ENCODE measurements at regions not wholly inside any gene's neighbourhood (a gene's known extent, or its start where the extent isn't known, plus 50 kb on each side); places are given as distances from the start of the nearest gene placed in this dataset.

DNA sequence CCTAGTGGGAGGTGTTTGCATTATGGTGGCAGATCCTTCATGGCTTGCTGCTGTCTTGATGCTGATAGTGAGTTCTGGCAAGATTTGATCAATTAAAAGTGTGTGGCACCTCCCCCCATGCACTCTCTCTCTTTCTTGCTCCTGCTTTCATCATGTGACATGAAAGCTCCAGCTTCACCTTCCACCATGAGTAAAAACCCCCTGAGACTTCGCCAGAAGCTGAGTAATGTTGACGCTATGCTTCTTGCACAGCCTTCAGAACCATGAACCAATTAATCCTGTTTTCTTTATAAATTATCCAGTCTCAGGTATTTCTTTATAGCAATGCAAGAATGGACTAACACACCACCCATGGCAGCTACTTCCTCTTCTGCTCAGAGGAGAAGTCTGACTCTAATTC lies 2181.4 kb upstream of the PIK3C3 start:
- H3K27ac Mint-ChIP-seq (ENCODE audit: low read depth): no peak overlapping the region

DNA sequence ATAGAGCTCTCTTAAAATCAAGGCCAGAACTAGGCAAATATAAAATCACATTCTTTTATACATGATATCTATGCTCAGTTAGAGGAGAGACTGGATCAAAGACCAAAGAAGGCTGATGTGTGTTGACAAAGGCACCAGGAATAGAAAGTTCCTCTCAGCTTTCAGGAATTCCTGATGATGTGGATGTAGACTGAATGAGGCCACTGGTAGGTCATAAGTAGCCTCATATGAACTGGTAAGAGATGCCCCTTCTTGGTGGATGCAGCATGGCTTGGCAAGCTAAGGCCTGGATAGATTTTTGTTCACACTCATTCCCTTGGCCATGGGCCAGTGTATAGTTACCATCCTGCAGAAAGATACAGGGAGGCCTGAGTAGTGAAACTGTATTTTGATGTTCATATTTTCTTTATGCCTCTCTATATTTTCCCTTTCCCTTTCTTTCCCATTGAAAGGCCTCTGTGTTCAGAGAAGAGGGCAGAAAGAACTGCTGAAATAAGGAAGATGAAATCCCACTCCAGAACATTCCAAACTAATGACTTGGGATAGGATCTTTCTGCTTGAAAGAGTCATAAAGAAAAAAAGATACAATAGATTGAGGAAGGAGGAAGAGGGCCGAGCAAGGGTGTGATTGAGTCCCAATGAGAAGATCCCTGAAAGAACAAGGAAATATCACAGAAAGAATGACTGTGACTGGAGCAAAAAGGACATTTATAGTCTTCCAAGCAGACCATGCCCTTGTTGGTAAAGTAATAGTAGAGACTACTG lies 2182.7 kb upstream of the PIK3C3 start:
- Mint-ChIP-seq H3K4me3 (no peak overlapping the region), H3K9me3 (peaks cover 28% of the 10 kb centered on the region), H3K27ac (ENCODE audit: low read depth) (no peak overlapping the region), H3K4me1 (no peaks in the 10 kb centered on the region), H3K27me3 (no peaks in the 10 kb centered on the region), H3K36me3 (ENCODE audit: insufficient read depth) (no peaks in the 10 kb centered on the region)
- ATAC-seq (replicated peaks; ENCODE audit: extremely low read depth, poor library complexity, severe bottlenecking) (no peak), DNase-seq (ENCODE audit: low spot score in 2 of 2) (no peak)

More for the DNA sequence above, 2181.4 kb upstream of the PIK3C3 start:
- H3K4me3 Mint-ChIP-seq: no peak overlapping the region
- DNase-seq (ENCODE audit: low spot score in 2 of 2) (no peak), ATAC-seq (replicated peaks; ENCODE audit: extremely low read depth, poor library complexity, severe bottlenecking) (no peak)
- H3K36me3 Mint-ChIP-seq (ENCODE audit: insufficient read depth): no peaks in the 10 kb centered on the region
- H3K27me3 Mint-ChIP-seq: no peaks in the 10 kb centered on the region
- no peaks in the 10 kb centered on the region for H3K4me1 Mint-ChIP-seq
- peaks cover 28% of the 10 kb centered on the region for H3K9me3 Mint-ChIP-seq

DNA sequence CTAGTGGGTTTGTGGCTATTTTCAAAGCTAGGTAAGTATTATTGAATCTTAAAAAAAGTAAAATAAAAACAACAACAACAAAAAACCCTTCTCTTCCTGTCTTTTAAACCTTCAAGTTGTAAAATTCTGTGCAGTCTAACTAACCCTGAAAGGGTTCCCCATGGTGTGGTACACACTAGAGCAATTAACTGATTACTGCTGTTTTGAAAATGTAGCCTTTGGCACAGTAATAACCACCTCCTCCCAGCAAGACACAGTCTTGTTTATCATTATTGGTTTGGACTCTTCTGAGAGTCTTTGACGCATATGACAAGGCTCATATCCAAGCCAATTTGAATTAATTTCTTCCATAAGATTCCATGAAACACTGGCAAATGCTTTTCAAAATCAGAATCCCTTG lies 2184.6 kb upstream of the PIK3C3 start:
- Mint-ChIP-seq H3K4me3 (no peak overlapping the region), H3K27ac (ENCODE audit: low read depth) (no peak overlapping the region), H3K27me3 (no peaks in the 10 kb centered on the region), H3K4me1 (no peaks in the 10 kb centered on the region), H3K9me3 (peaks cover 30% of the 10 kb centered on the region), H3K36me3 (ENCODE audit: insufficient read depth) (no peaks in the 10 kb centered on the region)
- no peak for ATAC-seq (replicated peaks; ENCODE audit: extremely low read depth, poor library complexity, severe bottlenecking)
- no peak for DNase-seq (ENCODE audit: low spot score in 2 of 2)

DNA sequence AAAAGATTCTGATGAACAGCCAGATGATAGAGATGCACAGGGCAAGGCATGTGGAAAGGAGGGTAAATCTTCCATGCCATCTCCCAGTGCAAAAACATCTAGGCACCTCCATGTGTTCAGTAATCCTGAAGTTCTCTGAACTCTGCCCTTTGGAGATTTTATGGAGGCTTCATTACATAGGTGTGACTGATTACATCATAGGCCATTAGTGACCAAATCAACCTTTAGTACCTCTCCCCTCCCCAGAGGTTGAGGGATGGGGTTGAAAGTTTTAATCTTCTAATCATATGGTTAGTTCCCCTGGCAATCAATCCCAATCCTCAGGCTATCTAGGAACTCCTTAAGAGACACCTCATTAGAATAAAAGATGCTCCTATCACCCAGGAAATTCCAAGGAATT lies 2190.2 kb upstream of the PIK3C3 start:
- H3K4me1 Mint-ChIP-seq: no peaks in the 10 kb centered on the region
- H3K27ac Mint-ChIP-seq (ENCODE audit: low read depth): no peak overlapping the region
- no peaks in the 10 kb centered on the region for H3K27me3 Mint-ChIP-seq
- ATAC-seq (replicated peaks; ENCODE audit: extremely low read depth, poor library complexity, severe bottlenecking) (no peak), DNase-seq (ENCODE audit: low spot score in 2 of 2) (no peak)
- peaks cover 14% of the 10 kb centered on the region for H3K9me3 Mint-ChIP-seq
- H3K36me3 Mint-ChIP-seq (ENCODE audit: insufficient read depth): no peaks in the 10 kb centered on the region
- no peak overlapping the region for H3K4me3 Mint-ChIP-seq

DNA sequence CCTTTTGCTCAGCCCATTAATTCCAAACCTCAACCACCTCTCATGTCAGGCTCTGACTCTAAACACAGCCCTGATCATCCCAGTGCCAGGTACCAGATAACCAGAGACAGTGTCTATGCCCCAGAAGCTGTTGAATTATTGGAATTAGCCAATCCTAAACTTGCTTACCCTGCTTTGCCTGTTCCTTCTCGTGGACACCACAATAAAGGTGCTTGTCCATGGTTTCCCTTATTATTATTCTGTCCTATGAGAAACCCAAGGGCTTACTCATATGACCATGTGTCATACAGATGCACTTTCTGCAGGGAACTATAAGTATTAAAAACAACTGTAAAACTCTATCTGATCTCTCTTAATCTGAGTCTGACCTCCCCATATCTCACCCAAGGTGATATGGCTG lies 2193.8 kb upstream of the PIK3C3 start:
- Mint-ChIP-seq H3K4me1 (no peaks in the 10 kb centered on the region), H3K27ac (ENCODE audit: low read depth) (no peak overlapping the region), H3K9me3 (peaks cover 32% of the 10 kb centered on the region), H3K27me3 (no peaks in the 10 kb centered on the region), H3K4me3 (no peak overlapping the region), H3K36me3 (ENCODE audit: insufficient read depth) (no peaks in the 10 kb centered on the region)
- no peak for ATAC-seq (replicated peaks; ENCODE audit: extremely low read depth, poor library complexity, severe bottlenecking)
- no peak for DNase-seq (ENCODE audit: low spot score in 2 of 2)

DNA sequence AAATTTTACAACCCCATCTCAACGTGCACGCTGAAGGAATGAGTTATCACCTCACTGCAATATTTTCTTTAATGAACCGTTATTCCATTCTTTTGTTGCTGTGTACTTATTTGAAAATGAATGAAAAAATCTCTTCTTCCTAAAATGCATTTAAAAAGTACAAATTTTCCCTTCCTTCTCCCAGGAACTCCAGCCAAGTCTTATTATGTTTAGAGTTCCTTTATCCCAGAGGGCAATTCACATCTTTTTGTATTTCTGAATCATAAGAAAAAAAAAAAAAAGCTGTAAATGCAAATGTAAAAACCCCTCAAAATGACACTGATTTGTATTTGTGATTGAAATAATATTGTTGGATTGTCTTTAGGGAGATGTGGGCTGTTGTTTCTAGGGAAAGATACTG lies 2194.3 kb upstream of the CELF4 start:
- Mint-ChIP-seq H3K4me3 (no peak overlapping the region), H3K27me3 (no peaks in the 10 kb centered on the region), H3K36me3 (ENCODE audit: insufficient read depth) (no peaks in the 10 kb centered on the region), H3K27ac (ENCODE audit: low read depth) (no peak overlapping the region), H3K4me1 (no peaks in the 10 kb centered on the region), H3K9me3 (peaks cover 36% of the 10 kb centered on the region)
- DNase-seq (ENCODE audit: low spot score in 2 of 2) (no peak), ATAC-seq (replicated peaks; ENCODE audit: extremely low read depth, poor library complexity, severe bottlenecking) (no peak)

DNA sequence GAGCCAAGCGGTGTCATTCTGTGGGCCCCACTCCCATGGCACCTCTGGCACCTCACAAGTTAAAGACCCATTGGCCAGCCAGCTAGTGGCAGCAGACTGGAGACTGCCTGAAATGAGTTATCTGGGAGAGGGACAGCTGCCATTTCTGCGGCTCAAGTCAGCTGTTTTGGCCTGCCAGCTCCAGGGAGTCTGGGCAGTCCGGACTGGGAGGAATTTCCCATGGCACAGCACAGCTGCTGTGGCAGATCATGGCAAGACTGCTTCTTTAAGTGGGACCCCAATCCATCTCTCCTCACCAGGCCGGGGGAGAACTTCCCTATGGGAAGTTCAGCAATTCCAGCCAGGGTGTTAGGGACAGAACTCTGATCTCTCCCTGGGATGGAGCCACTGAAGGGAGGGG lies 2187.6 kb upstream of the CELF4 start:
- Mint-ChIP-seq H3K9me3 (peaks cover 40% of the 10 kb centered on the region), H3K4me1 (no peaks in the 10 kb centered on the region), H3K27ac (ENCODE audit: low read depth) (no peak overlapping the region), H3K27me3 (no peaks in the 10 kb centered on the region), H3K4me3 (no peak overlapping the region), H3K36me3 (ENCODE audit: insufficient read depth) (no peaks in the 10 kb centered on the region)
- ATAC-seq (replicated peaks; ENCODE audit: extremely low read depth, poor library complexity, severe bottlenecking) (no peak), DNase-seq (ENCODE audit: low spot score in 2 of 2) (no peak)

DNA sequence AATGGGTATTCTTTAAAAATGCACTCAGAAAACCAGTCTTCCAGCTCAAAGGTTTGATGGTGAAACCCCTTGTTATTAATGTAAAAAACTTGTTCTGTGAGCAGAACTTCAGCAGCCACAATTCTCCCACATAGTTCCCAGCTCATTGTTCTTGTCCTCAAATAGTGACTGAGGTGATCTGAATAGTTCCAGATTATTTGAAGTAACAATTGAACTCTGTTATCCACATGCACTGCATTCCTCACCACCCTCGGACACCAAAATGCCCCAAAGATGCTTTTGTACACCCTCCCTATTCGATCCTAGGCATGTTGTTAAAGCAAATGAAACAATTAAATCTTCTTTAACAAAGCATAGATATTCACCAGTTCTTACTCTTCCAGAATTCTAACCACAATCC lies 2186.8 kb upstream of the CELF4 start:
- Mint-ChIP-seq H3K36me3 (ENCODE audit: insufficient read depth) (no peaks in the 10 kb centered on the region), H3K4me3 (no peak overlapping the region), H3K9me3 (peaks cover 32% of the 10 kb centered on the region), H3K27me3 (no peaks in the 10 kb centered on the region), H3K27ac (ENCODE audit: low read depth) (no peak overlapping the region), H3K4me1 (no peaks in the 10 kb centered on the region)
- DNase-seq (ENCODE audit: low spot score in 2 of 2) (no peak), ATAC-seq (replicated peaks; ENCODE audit: extremely low read depth, poor library complexity, severe bottlenecking) (no peak)

DNA sequence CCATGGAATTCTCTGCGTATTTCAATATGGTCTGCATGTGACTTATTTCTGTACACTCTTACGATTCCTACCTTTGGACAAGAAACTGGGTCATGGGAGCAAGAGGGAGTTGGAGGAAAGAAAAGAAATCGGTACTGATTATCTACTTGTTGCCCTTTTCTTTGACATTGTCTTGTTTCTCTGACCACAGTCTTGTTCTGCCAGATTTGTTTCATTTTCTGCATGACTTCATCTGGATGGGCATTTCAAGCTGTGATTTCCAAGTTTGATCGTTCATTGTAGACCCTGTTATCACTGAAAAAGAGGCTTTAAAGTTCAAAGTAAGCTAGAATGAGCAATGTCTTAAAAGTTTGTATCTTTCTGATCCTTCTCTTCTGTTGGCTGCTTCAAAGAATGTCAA lies 2186.3 kb upstream of the CELF4 start:
- peaks cover under 1% of the 10 kb centered on the region for H3K36me3 Mint-ChIP-seq (ENCODE audit: insufficient read depth)
- no peak for ATAC-seq (replicated peaks; ENCODE audit: extremely low read depth, poor library complexity, severe bottlenecking)
- DNase-seq (ENCODE audit: low spot score in 2 of 2): no peak
- H3K4me1 Mint-ChIP-seq: no peaks in the 10 kb centered on the region
- no peak overlapping the region for H3K4me3 Mint-ChIP-seq
- H3K27me3 Mint-ChIP-seq: no peaks in the 10 kb centered on the region
- no peak overlapping the region for H3K27ac Mint-ChIP-seq (ENCODE audit: low read depth)
- peaks cover 31% of the 10 kb centered on the region for H3K9me3 Mint-ChIP-seq

DNA sequence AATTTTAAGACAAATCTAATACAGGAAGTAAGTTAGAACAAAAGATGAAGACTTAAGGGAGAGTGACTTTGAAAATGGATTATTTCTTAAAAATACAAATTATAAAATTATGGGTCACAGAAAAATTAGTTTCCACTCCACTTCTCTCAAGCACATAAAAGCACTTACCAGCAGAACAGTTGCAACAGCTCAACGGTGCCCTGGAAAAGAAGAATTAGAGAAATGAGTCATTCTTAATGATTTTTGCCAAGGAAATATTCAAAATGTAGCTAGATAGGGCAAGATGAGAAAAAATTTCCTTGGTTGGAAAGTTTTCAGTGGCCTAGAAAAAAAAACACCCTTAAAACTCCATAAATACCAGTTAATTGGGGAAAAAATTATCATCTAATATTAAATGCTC lies 2185.6 kb upstream of the CELF4 start:
- no peak for DNase-seq (ENCODE audit: low spot score in 2 of 2)
- ATAC-seq (replicated peaks; ENCODE audit: extremely low read depth, poor library complexity, severe bottlenecking): no peak
- H3K4me1 Mint-ChIP-seq: no peaks in the 10 kb centered on the region
- no peak overlapping the region for H3K27ac Mint-ChIP-seq (ENCODE audit: low read depth)
- no peak overlapping the region for H3K4me3 Mint-ChIP-seq
- peaks cover 28% of the 10 kb centered on the region for H3K9me3 Mint-ChIP-seq
- H3K27me3 Mint-ChIP-seq: no peaks in the 10 kb centered on the region
- peaks cover 3% of the 10 kb centered on the region for H3K36me3 Mint-ChIP-seq (ENCODE audit: insufficient read depth)

DNA sequence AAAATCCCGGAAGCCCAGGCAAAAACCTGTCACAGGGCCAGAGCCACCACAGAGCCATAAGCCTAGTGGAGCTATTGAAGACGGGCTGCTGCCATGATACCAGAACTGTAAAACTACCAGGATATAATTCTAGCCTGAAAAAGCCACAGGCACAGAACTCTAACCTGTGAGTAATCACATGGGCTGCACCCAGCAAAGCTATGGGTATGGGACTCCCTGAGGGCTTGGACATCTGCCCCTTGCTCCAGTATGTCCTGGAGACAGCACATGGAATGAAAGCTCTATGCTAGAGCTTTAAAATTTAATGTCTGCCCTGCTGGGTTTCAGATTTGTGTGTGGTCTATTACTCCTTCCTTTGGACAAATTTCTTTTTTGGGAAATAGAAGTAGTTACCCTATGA lies 2183.6 kb upstream of the CELF4 start:
- Mint-ChIP-seq H3K4me3 (no peak overlapping the region), H3K36me3 (ENCODE audit: insufficient read depth) (peaks cover 3% of the 10 kb centered on the region), H3K4me1 (no peaks in the 10 kb centered on the region), H3K27me3 (no peaks in the 10 kb centered on the region), H3K27ac (ENCODE audit: low read depth) (no peak overlapping the region), H3K9me3 (peaks cover 13% of the 10 kb centered on the region)
- DNase-seq (ENCODE audit: low spot score in 2 of 2) (no peak), ATAC-seq (replicated peaks; ENCODE audit: extremely low read depth, poor library complexity, severe bottlenecking) (no peak)

DNA sequence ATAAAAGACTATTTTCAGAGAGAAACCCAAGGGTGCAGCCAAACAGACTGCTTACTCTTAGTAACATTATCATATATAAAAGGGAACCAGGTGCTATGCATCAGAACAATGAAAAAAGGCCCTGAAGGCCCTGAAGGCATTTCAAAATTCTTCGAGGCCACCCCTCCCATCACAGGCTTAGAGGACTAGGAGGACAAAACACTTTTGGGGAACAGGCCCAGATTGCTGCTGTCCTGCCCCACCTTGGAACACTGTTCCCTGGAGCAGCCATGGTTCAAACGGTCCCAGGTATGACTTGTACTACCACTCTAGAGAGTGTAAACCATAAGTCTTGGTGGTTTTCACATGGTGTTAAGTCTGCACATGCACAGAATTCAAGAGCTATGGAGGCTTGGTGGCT lies 2183.1 kb upstream of the CELF4 start:
- Mint-ChIP-seq H3K4me3 (no peak overlapping the region), H3K9me3 (peaks cover 12% of the 10 kb centered on the region), H3K27me3 (no peaks in the 10 kb centered on the region), H3K27ac (ENCODE audit: low read depth) (no peak overlapping the region), H3K36me3 (ENCODE audit: insufficient read depth) (peaks cover 3% of the 10 kb centered on the region), H3K4me1 (no peaks in the 10 kb centered on the region)
- DNase-seq (ENCODE audit: low spot score in 2 of 2): no peak
- no peak for ATAC-seq (replicated peaks; ENCODE audit: extremely low read depth, poor library complexity, severe bottlenecking)

DNA sequence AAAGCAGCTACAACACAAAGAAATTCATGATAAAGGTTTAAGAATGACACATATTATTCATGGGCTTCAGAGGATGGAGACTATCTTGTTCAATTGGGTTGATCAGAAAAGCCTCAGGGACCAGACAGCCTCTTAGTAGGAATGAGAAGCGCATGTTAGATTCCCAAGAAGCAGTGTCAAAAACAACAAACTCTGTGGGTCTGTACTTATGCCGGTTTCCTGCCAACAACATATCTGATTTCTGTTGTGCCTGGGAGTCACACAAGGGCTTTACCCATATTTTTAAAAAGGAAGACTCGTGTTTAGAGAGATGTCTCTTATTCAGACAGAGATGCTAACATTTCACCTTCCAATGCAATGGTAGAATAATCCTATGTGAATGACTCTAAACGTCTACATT lies 2180.6 kb upstream of the CELF4 start:
- DNase-seq (ENCODE audit: low spot score in 2 of 2) (no peak), ATAC-seq (replicated peaks; ENCODE audit: extremely low read depth, poor library complexity, severe bottlenecking) (no peak)
- no peaks in the 10 kb centered on the region for H3K27me3 Mint-ChIP-seq
- no peaks in the 10 kb centered on the region for H3K4me1 Mint-ChIP-seq
- peaks cover 12% of the 10 kb centered on the region for H3K9me3 Mint-ChIP-seq
- no peak overlapping the region for H3K4me3 Mint-ChIP-seq
- H3K27ac Mint-ChIP-seq (ENCODE audit: low read depth): no peak overlapping the region
- peaks cover 3% of the 10 kb centered on the region for H3K36me3 Mint-ChIP-seq (ENCODE audit: insufficient read depth)

Data from central memory CD8-positive, alpha-beta T cell (primary cell).